ENCODE measurements at regions not wholly inside any gene's neighbourhood (a gene's known extent, or its start where the extent isn't known, plus 50 kb on each side); places are given as distances from the start of the nearest gene placed in this dataset.
"Not testable (repeated sequence)": the region's sequence is repeated elsewhere in the genome, so short reads cannot be mapped to it uniquely, and the experiment has no call there.

DNA sequence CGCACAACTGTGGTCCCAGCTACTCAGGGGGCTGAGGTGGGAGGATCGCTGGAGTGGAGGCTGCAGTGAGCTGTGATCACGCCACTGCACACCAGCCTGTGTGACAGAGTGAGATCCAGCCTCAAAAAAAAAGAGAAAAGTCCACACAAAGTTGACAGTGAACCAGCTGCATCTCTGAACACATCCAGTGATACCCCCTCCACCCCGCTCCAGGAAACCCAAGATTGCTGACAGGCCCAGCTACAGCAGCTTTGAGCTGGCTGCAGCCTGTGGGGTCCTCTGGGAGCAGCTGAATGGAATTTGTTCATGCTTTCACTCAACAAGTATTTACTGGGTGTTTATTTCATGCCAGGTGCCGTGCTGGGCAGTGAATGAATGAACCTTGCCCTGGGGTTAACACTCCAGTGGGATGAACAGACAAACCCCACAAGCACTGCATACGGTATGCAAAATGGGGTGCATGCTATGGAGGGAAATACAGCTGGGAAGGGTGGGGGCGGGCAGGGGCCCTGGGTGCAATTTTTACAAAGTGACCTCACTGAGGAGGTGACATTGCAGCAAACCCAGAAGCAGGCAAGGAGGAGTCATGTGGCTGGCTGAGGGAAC, 170.9 kb downstream of the GOSR1 start:
- H3K4me1 Mint-ChIP-seq; H3K27me3 Mint-ChIP-seq; H3K9me3 Mint-ChIP-seq; DNase-seq; H3K36me3 Mint-ChIP-seq (ENCODE audit: low read depth); intact Hi-C loops (cut with micrococcal nuclease); H3K27ac Mint-ChIP-seq; H3K4me3 Mint-ChIP-seq: not testable (repeated sequence)

- intact Hi-C loops (cut with micrococcal nuclease); H3K4me1 Mint-ChIP-seq; H3K4me3 Mint-ChIP-seq; H3K36me3 Mint-ChIP-seq (ENCODE audit: low read depth); H3K27me3 Mint-ChIP-seq; H3K27ac Mint-ChIP-seq; H3K9me3 Mint-ChIP-seq: not testable (repeated sequence)
- DNase-seq, result peak; percentile 58
These were observed 168.7 kb downstream of the GOSR1 start for GRCh38 chr17:30645875-30646274.

DNA sequence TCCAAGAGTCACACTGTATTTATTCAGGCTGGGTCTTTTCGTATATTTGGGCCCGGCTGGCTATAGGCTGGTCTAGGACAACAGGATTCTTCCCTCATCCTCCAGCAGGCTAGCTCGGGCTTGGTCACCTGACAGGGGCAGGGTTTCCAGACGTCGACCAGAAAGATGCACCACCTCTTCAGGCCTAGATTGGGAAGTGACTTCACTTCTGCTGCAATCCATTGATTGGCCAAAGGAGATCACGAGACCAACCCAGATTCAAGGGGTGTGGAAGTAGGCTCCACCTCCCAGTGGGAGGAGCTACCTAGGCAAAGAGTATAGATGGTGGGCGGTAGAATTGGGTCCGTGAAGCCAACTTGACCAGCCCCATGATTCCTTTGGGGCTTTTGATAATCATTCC, 167.5 kb downstream of the GOSR1 start:
- H3K9me3 Mint-ChIP-seq; intact Hi-C loops (cut with micrococcal nuclease); H3K27ac Mint-ChIP-seq; H3K36me3 Mint-ChIP-seq (ENCODE audit: low read depth); H3K4me3 Mint-ChIP-seq; DNase-seq; H3K27me3 Mint-ChIP-seq; H3K4me1 Mint-ChIP-seq: not testable (repeated sequence)

DNA sequence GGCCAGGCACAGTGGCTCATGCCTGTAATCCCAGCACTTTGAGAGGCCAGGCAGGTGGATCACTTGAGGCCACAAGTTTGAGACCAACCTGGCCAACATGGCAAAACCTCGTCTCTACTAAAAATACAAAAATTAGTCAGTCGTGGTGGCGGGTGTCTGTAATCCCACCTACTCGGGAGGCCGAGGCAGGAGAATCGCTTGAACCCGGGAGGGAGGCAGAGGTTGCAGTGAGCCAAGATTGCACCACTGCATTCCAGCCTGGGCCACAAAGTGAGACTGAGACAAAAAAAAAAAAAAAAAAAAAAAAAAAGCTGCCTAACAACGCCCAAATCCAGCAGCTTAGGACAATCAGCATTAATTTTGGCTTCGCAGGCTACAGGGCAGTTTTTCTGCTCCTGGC, 167.1 kb downstream of the GOSR1 start:
- H3K36me3 Mint-ChIP-seq (ENCODE audit: low read depth); H3K27me3 Mint-ChIP-seq; DNase-seq; intact Hi-C loops (cut with micrococcal nuclease); H3K4me1 Mint-ChIP-seq; H3K27ac Mint-ChIP-seq; H3K4me3 Mint-ChIP-seq; H3K9me3 Mint-ChIP-seq: not testable (repeated sequence)

GRCh38 chr17:30641428-30641827, 164.2 kb downstream of the GOSR1 start:
- H3K27me3 Mint-ChIP-seq; intact Hi-C loops (cut with micrococcal nuclease); H3K9me3 Mint-ChIP-seq; H3K36me3 Mint-ChIP-seq (ENCODE audit: low read depth); H3K4me3 Mint-ChIP-seq; H3K27ac Mint-ChIP-seq; DNase-seq; H3K4me1 Mint-ChIP-seq: not testable (repeated sequence)

DNA sequence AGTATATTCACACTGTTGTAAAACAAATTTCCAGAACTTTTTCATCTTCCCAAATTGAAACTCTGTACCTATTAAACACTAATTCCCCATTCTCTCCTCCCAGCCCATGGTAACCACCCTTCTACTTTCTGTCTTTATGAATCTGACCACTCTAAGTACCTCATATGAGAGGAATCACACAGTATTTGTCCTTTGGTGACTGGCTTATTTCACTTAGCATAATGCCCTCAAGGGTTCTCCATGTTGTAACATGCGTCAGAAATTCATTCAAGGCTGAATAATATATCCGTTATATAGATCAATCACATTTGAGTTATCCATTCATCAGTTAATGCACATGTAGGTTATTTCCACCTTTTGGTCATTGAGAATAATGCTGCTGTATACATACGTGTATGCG, 162.2 kb downstream of the GOSR1 start:
- H3K36me3 Mint-ChIP-seq (ENCODE audit: low read depth); H3K27ac Mint-ChIP-seq; H3K4me3 Mint-ChIP-seq; H3K9me3 Mint-ChIP-seq; H3K27me3 Mint-ChIP-seq; intact Hi-C loops (cut with micrococcal nuclease); DNase-seq; H3K4me1 Mint-ChIP-seq: not testable (repeated sequence)

- H3K9me3 Mint-ChIP-seq; DNase-seq; H3K36me3 Mint-ChIP-seq (ENCODE audit: low read depth); H3K27ac Mint-ChIP-seq; intact Hi-C loops (cut with micrococcal nuclease); H3K27me3 Mint-ChIP-seq; H3K4me1 Mint-ChIP-seq; H3K4me3 Mint-ChIP-seq: not testable (repeated sequence)
These were observed 161.8 kb downstream of the GOSR1 start for GRCh38 chr17:30638968-30639367.

GRCh38 chr17:30631651-30632050, 154.4 kb downstream of the GOSR1 start:
- intact Hi-C loops (cut with micrococcal nuclease); H3K4me3 Mint-ChIP-seq; DNase-seq; H3K36me3 Mint-ChIP-seq (ENCODE audit: low read depth); H3K9me3 Mint-ChIP-seq; H3K27ac Mint-ChIP-seq; H3K27me3 Mint-ChIP-seq; H3K4me1 Mint-ChIP-seq: not testable (repeated sequence)

- H3K27ac Mint-ChIP-seq; H3K36me3 Mint-ChIP-seq (ENCODE audit: low read depth); H3K4me3 Mint-ChIP-seq; DNase-seq; H3K9me3 Mint-ChIP-seq; intact Hi-C loops (cut with micrococcal nuclease); H3K4me1 Mint-ChIP-seq; H3K27me3 Mint-ChIP-seq: not testable (repeated sequence)
These were observed 148.2 kb downstream of the GOSR1 start for GRCh38 chr17:30625380-30625779.

- H3K4me1 Mint-ChIP-seq; H3K4me3 Mint-ChIP-seq; H3K27me3 Mint-ChIP-seq; H3K9me3 Mint-ChIP-seq; H3K27ac Mint-ChIP-seq; intact Hi-C loops (cut with micrococcal nuclease); DNase-seq; H3K36me3 Mint-ChIP-seq (ENCODE audit: low read depth): not testable (repeated sequence)
These were observed 147.0 kb downstream of the GOSR1 start for GRCh38 chr17:30624180-30624579.

- H3K27me3 Mint-ChIP-seq, H3K9me3 Mint-ChIP-seq: not testable (repeated sequence)
These were observed 132.5 kb downstream of the GOSR1 start for GRCh38 chr17:30609682-30610081.

GRCh38 chr17:30605523-30605922, 128.3 kb downstream of the GOSR1 start:
- intact Hi-C loops (cut with micrococcal nuclease), result no loop called here

More at GRCh38 chr17:30609682-30610081, 132.5 kb downstream of the GOSR1 start:
- H3K4me1 Mint-ChIP-seq; DNase-seq; H3K27ac Mint-ChIP-seq; intact Hi-C loops (cut with micrococcal nuclease); H3K4me3 Mint-ChIP-seq; H3K36me3 Mint-ChIP-seq (ENCODE audit: low read depth): not testable (repeated sequence)

DNA sequence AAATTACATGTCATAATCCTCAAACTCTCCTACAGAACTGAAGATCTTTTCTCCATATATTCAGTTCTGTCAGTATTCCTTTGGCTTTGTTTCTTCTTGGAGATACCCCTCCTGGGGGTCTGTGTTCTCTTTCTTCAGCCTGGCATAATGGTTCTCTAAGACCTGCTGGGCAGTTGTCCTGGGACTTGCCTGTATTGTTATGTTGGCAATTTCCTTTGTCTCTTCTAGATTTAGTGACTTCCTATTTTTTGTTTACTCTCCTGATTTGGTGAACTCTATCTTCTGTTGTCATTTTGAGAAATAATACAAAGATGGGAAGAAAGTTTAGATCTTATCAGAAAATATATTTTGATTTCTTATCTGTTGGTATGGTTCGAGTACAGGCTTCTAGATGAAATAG, 127.8 kb downstream of the GOSR1 start:
- Mint-ChIP-seq H3K27me3 (peaks cover 2% of the 10 kb centered on the region), H3K27ac (no peak overlapping the region), H3K9me3 (no peaks in the 10 kb centered on the region), H3K4me3 (no peak overlapping the region), H3K4me1 (peaks cover 12% of the 10 kb centered on the region), H3K36me3 (ENCODE audit: low read depth) (no peaks in the 10 kb centered on the region)
- DNase-seq, result no peak
- intact Hi-C loops (cut with micrococcal nuclease), result no loop called here

More at GRCh38 chr17:30605523-30605922, 128.3 kb downstream of the GOSR1 start:
- Mint-ChIP-seq H3K27ac (no peak overlapping the region), H3K36me3 (ENCODE audit: low read depth) (no peaks in the 10 kb centered on the region), H3K27me3 (peaks cover 2% of the 10 kb centered on the region), H3K9me3 (no peaks in the 10 kb centered on the region), H3K4me3 (no peak overlapping the region), H3K4me1 (peaks cover 12% of the 10 kb centered on the region)
- no peak for DNase-seq

DNA sequence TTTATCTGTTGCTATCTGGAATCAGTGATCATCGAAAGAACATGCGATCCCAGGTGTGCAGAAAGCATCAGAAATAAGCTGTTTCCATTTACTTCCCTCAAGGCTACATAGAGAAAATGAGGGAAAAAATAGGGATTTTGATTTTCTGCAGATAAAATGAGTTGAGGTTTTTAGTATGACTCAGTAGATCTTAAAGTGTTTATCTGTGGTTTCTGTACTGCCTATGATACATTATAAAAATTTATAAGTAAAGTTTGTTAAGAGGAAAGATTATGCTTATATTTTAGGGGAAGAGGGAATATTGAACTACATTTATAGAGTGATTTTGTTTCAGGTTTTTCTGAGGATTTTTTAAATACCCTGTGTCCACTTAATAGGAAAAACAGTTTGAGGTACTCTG, 125.2 kb downstream of the GOSR1 start:
- H3K36me3 Mint-ChIP-seq (ENCODE audit: low read depth); H3K27ac Mint-ChIP-seq; H3K9me3 Mint-ChIP-seq; DNase-seq: not testable (repeated sequence)
- H3K27me3 Mint-ChIP-seq, result peaks cover 12% of the 10 kb centered on the region
- intact Hi-C loops (cut with micrococcal nuclease), result loop anchor here (5.0 kb wide), 1 partner anchor 115 kb away; no protein-coding TSS in a partner anchor
- H3K4me3 Mint-ChIP-seq, result peak overlapping the region; percentile 79
- peaks cover 15% of the 10 kb centered on the region for H3K4me1 Mint-ChIP-seq

- H3K36me3 Mint-ChIP-seq (ENCODE audit: low read depth); H3K9me3 Mint-ChIP-seq; DNase-seq: not testable (repeated sequence)
- intact Hi-C loops (cut with micrococcal nuclease), result loop anchor here (5.0 kb wide), 1 partner anchor 115 kb away; no protein-coding TSS in a partner anchor
- peak overlapping the region; percentile 58 for H3K27ac Mint-ChIP-seq
- peaks cover 15% of the 10 kb centered on the region for H3K4me1 Mint-ChIP-seq
- H3K4me3 Mint-ChIP-seq, result peak overlapping the region; percentile 79
- H3K27me3 Mint-ChIP-seq, result peaks cover 12% of the 10 kb centered on the region
These were observed 124.8 kb downstream of the GOSR1 start for GRCh38 chr17:30601984-30602383.
